Smooth muscle cell (in vitro differentiated cells): ENCODE measurements at regions not wholly inside any gene's neighbourhood (a gene's known extent, or its start where the extent isn't known, plus 50 kb on each side); places are given as distances from the start of the nearest gene placed in this dataset.

ENCODE experiments used
- DNase-seq: peaks from one replicate; lab custom pipeline; 2025; ENCODE audit not compliant: unreplicated experiment; lab: John Stamatoyannopoulos, UW
- H2AFZ ChIP-seq: fragments of 200-600 bp; sonication (generic); 2 replicates; pipeline ENCODE4 v1.6.0; 2016; ENCODE audit warnings: antibody characterized with exemption, low read depth, mild to moderate bottlenecking
- H3F3A ChIP-seq: fragments of 200-600 bp; sonication (generic); 2 replicates; pipeline ENCODE4 v1.6.0; 2017; ENCODE audit warnings: antibody characterized with exemption, low read depth
- H3K27ac ChIP-seq: fragments of 200-600 bp; sonication (generic); 2 replicates; pipeline ENCODE4 v1.5.1; 2016; ENCODE audit warnings: low read depth, mild to moderate bottlenecking
- H3K27me3 ChIP-seq: fragments of 200-600 bp; sonication (generic); 2 replicates; pipeline ENCODE4 v1.6.1; 2016; ENCODE audit warnings: low read depth, mild to moderate bottlenecking
- H3K36me3 ChIP-seq: fragments of 200-600 bp; sonication (generic); 2 replicates; pipeline ENCODE4 v1.5.1; 2016; ENCODE audit warnings: low read depth
- H3K4me1 ChIP-seq: fragments of 200-600 bp; sonication (generic); 2 replicates; pipeline ENCODE4 v1.5.1; 2016; ENCODE audit warnings: low read depth
- H3K4me2 ChIP-seq: fragments of 200-600 bp; sonication (generic); 2 replicates; pipeline ENCODE4 v1.6.0; 2016; ENCODE audit warnings: mild to moderate bottlenecking
- H3K4me3 ChIP-seq: fragments of 200-600 bp; sonication (generic); 2 replicates; pipeline ENCODE4 v1.5.1; 2016; ENCODE audit warnings: mild to moderate bottlenecking
- H3K79me2 ChIP-seq: fragments of 200-600 bp; sonication (generic); 2 replicates; pipeline ENCODE4 v1.6.0; 2016; ENCODE audit warnings: low read depth, mild to moderate bottlenecking
- H3K9ac ChIP-seq: fragments of 200-600 bp; sonication (generic); 2 replicates; pipeline ENCODE4 v1.6.0; 2016; ENCODE audit warnings: low read depth
- H3K9me3 ChIP-seq: fragments of 200-600 bp; sonication (generic); replicated peaks from 2 replicates; pipeline ENCODE4 v1.5.1; 2016; ENCODE audit warnings: low read depth
- H4K20me1 ChIP-seq: fragments of 200-600 bp; sonication (generic); 2 replicates; pipeline ENCODE4 v1.6.0; 2016; ENCODE audit warnings: low read depth
- WGBS: methylation state at CpG from one replicate; pipeline ENCODE4 v1.1.7; 2016; ENCODE audit warnings: low lambda C conversion rate; 5-methylcytosine and 5-hydroxymethylcytosine counted together
- TF ChIP-seq, protein P1 (sequence below): fragments of 200-600 bp; sonication (generic); IDR thresholded peaks from 2 replicates; pipeline ENCODE4 v1.5.1; 2017; ENCODE audit warnings: borderline replicate concordance, mild to moderate bottlenecking, antibody characterized with exemption; ENCODE audit not compliant: insufficient read depth, poor library complexity, severe bottlenecking

DNA sequence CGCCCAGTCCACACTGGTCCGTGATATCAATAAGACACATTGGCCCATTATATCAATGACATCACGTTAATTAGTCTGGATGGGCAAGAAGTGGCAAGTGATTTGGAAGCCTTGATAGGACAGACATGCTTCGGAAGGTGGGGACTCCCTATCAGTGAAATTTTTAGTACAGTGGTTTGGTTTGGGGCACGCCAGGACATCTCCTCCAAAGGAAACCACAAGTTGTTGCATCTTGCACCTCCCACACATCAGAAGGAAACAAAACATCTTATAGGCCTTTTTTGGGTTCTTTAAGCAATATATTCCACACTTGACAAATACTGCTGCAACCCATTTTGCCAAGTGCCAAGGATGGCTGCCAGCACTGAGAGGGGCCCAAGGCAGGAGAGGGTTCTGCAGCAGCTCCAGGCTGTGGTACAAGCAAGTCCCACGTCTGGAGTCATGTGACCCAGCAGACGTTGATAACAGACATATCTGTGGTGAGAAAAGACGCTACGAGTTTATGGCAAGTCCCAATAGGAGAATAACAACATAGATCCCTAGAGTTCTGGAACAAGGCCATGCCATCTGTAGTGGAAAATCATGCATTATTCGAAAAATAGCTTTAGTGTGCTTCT lies 95.3 kb upstream of the DISP3 start:
- no peak overlapping the region for H3K4me3 ChIP-seq
- H3K27me3 ChIP-seq, result peaks cover 10% of the 10 kb centered on the region
- no peaks in the 10 kb centered on the region for H3K36me3 ChIP-seq
- no peak for DNase-seq
- no peak overlapping the region for H3K9ac ChIP-seq
- H3K4me1 ChIP-seq, result no peaks in the 10 kb centered on the region
- H4K20me1 ChIP-seq, result no peaks in the 10 kb centered on the region
- H3F3A ChIP-seq, result no peaks in the 10 kb centered on the region
- H3K79me2 ChIP-seq, result no peaks in the 10 kb centered on the region
- H3K27ac ChIP-seq, result no peak overlapping the region
- 68% methylated on average over 10 of the region's 10 CpGs for WGBS
- TF ChIP-seq, protein P1, sequence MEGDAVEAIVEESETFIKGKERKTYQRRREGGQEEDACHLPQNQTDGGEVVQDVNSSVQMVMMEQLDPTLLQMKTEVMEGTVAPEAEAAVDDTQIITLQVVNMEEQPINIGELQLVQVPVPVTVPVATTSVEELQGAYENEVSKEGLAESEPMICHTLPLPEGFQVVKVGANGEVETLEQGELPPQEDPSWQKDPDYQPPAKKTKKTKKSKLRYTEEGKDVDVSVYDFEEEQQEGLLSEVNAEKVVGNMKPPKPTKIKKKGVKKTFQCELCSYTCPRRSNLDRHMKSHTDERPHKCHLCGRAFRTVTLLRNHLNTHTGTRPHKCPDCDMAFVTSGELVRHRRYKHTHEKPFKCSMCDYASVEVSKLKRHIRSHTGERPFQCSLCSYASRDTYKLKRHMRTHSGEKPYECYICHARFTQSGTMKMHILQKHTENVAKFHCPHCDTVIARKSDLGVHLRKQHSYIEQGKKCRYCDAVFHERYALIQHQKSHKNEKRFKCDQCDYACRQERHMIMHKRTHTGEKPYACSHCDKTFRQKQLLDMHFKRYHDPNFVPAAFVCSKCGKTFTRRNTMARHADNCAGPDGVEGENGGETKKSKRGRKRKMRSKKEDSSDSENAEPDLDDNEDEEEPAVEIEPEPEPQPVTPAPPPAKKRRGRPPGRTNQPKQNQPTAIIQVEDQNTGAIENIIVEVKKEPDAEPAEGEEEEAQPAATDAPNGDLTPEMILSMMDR, result no peak
- no peak overlapping the region for H3K4me2 ChIP-seq
- no peaks in the 10 kb centered on the region for H3K9me3 ChIP-seq
- no peak overlapping the region for H2AFZ ChIP-seq

DNA sequence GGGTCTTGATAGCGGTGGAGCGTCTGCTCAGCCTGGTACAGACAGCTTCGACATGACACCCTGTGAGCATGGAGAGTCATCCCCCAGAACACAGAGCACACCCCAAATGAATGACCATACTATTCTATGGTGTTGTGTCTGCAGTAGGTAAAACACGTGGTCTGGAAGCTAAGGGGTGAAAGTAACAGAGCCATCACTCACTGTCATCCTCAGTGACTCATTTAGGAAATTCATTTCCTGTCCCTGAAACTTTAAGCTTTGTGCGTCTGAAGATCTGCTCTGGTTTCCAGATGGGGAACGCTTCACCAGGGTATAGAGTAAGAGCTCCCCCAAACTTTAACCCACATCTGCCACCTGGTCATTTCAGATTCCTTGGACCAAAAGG lies 94.8 kb upstream of the DISP3 start:
- DNase-seq, result no peak
- no peak overlapping the region for H3K4me2 ChIP-seq
- H3K9me3 ChIP-seq, result no peaks in the 10 kb centered on the region
- H3K79me2 ChIP-seq, result no peaks in the 10 kb centered on the region
- TF ChIP-seq, protein P1, result no peak
- no peaks in the 10 kb centered on the region for H4K20me1 ChIP-seq
- no peak overlapping the region for H3K27ac ChIP-seq
- H3K4me3 ChIP-seq, result no peak overlapping the region
- H3K36me3 ChIP-seq, result no peaks in the 10 kb centered on the region
- no peaks in the 10 kb centered on the region for H3K4me1 ChIP-seq
- 54% methylated on average over 6 of the region's 6 CpGs for WGBS
- peaks cover 10% of the 10 kb centered on the region for H3K27me3 ChIP-seq
- H2AFZ ChIP-seq, result no peak overlapping the region
- H3K9ac ChIP-seq, result no peak overlapping the region
- no peaks in the 10 kb centered on the region for H3F3A ChIP-seq

- Histone ChIP-seq H3K36me3 (no peaks in the 10 kb centered on the region), H3F3A (no peaks in the 10 kb centered on the region), H3K27ac (no peak overlapping the region), H3K4me3 (no peak overlapping the region), H3K9ac (no peak overlapping the region), H4K20me1 (no peaks in the 10 kb centered on the region), H3K4me2 (no peak overlapping the region), H3K9me3 (no peaks in the 10 kb centered on the region), H3K27me3 (peaks cover 23% of the 10 kb centered on the region), H3K79me2 (no peaks in the 10 kb centered on the region), H3K4me1 (no peaks in the 10 kb centered on the region), H2AFZ (no peak overlapping the region)
- 34% methylated on average over 6 of the region's 6 CpGs for WGBS
- DNase-seq, result no peak
- TF ChIP-seq, protein P1, result no peak
Observed at GRCh38 chr1:11387829-11388228, 91.1 kb upstream of the DISP3 start.

DNA sequence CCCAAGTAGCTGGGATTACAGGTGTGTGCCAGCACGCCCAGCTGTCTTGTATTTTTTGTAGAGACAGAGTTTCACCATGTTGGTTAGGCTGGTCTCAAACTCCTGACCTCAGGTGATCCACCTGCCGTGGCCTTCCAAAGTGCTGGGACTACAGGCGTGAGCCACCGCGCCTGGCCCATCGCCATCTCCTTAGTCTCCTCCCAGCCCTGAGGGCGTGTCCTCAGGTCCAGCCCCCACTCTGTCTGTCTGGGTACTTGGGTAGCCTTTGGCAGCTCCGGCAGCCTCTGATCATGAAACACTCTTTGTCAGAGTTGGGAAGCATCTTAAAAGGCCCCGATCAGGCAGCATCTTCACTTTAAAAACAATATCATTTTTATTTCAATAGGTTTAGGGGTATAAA lies 90.3 kb upstream of the DISP3 start:
- Histone ChIP-seq H3K36me3 (no peaks in the 10 kb centered on the region), H3K4me2 (no peak overlapping the region), H3K4me1 (no peaks in the 10 kb centered on the region), H3K9me3 (no peaks in the 10 kb centered on the region), H3F3A (no peaks in the 10 kb centered on the region), H3K27me3 (peaks cover 23% of the 10 kb centered on the region), H3K4me3 (no peak overlapping the region), H3K9ac (no peak overlapping the region), H4K20me1 (no peaks in the 10 kb centered on the region), H3K79me2 (no peaks in the 10 kb centered on the region), H2AFZ (no peak overlapping the region), H3K27ac (no peak overlapping the region)
- WGBS, result 82% methylated on average over 9 of the region's 9 CpGs
- no peak for DNase-seq
- TF ChIP-seq, protein P1, result no peak
